Natural killer cell (primary cell): ENCODE measurements at regions not wholly inside any gene's neighbourhood (a gene's known extent, or its start where the extent isn't known, plus 50 kb on each side); places are given as distances from the start of the nearest gene placed in this dataset.

Experiments used
- ATAC-seq, 3 donors: fragments of 150-1000 bp in 2 of 3; fragments of 200-7000 bp in 1 of 3; cut with Tn5 transposase; 1 replicate in 1 of 3; 2 replicates in 2 of 3; pipeline ENCODE4 v1.10.0; 2021; ENCODE audit warnings: mild to moderate bottlenecking in 2 of 3, moderate library complexity in 2 of 3
- DNase-seq, 2 donors: peaks; one replicate each; pipeline versions ENCODE4 v3.0.0 to v3.0.0-alpha.2; 2013 to 2021; ENCODE audit warnings: mixed read lengths in 1 of 2
- H3K27ac ChIP-seq: one replicate; pipeline ENCODE4 v1.5.1; 2013; ENCODE audit warnings: mild to moderate bottlenecking, low read length
- H3K27me3 ChIP-seq: one replicate; pipeline ENCODE4 v1.6.1; 2013; ENCODE audit warnings: low read length; ENCODE audit not compliant: control insufficient read depth, insufficient read depth
- H3K36me3 ChIP-seq: one replicate; pipeline ENCODE4 v1.6.1; 2013; ENCODE audit warnings: low read length; ENCODE audit not compliant: control insufficient read depth, insufficient read depth
- H3K4me1 ChIP-seq: one replicate; pipeline ENCODE4 v1.6.1; 2013; ENCODE audit warnings: low read length; ENCODE audit not compliant: control insufficient read depth, insufficient read depth
- H3K4me3 ChIP-seq: one replicate; pipeline ENCODE4 v1.5.1; 2013; ENCODE audit warnings: low read length
- H3K9me3 ChIP-seq: one replicate; pipeline ENCODE4 v1.6.1; 2013; ENCODE audit warnings: low read length; ENCODE audit not compliant: control insufficient read depth, insufficient read depth
- H3K27ac Mint-ChIP-seq, 2 donors: one replicate each; pipeline ENCODE4 v1.8.0; 2022; ENCODE audit warnings: mild to moderate bottlenecking in 2 of 2, mixed read lengths in 2 of 2, moderate library complexity in 1 of 2
- H3K27me3 Mint-ChIP-seq, 2 donors: one replicate each; pipeline ENCODE4 v1.8.0; 2022; ENCODE audit warnings: low read depth in 2 of 2, mixed read lengths in 2 of 2
- H3K36me3 Mint-ChIP-seq: one replicate; pipeline ENCODE4 v1.8.0; 2022; ENCODE audit warnings: mixed read lengths
- H3K4me1 Mint-ChIP-seq, 2 donors: one replicate each; pipeline ENCODE4 v1.8.0; 2022; ENCODE audit warnings: mixed read lengths in 2 of 2
- H3K4me3 Mint-ChIP-seq: one replicate; pipeline ENCODE4 v1.8.0; 2022; ENCODE audit warnings: mild to moderate bottlenecking, moderate library complexity, mixed read lengths
- H3K9me3 Mint-ChIP-seq, 2 donors: one replicate each; pipeline ENCODE4 v1.8.0; 2022; ENCODE audit warnings: mixed read lengths in 2 of 2
- WGBS: methylation state at CpG from one replicate; pipeline ENCODE4 v1.1.7; 2013; ENCODE audit warnings: missing lambda C conversion rate; ENCODE audit not compliant: insufficient coverage; 5-methylcytosine and 5-hydroxymethylcytosine counted together
- intact Hi-C: fragments of 100-400 bp; cut with micrococcal nuclease; formaldehyde crosslinking; loops from one replicate; pipeline ENCODE4 v1.14.2; 2022
- TF ChIP-seq, protein P1 (sequence below): fragments of 200-600 bp; IDR thresholded peaks from one replicate; pipeline ENCODE4 v1.8.0; 2022; ENCODE audit warnings: antibody characterized with exemption

DNA sequence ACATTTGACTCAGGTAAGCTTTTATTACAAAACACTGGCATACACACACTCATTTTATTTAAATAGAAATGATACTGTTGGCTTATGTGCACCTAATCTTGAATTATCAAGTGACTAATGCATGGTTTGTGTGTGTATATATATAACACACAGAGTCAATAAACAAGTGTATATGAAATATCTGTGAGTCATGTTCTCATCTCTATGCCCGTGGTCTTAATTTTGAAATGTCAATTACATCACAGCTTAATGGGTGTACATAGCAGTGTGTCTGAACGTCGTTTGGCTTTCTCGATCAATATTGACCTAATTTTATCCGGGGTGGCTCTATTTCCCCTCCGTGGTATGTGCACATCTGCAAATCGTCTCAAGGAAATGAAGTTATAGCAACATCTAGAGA lies 104.0 kb upstream of the ZFP64 start:
- Mint-ChIP-seq H3K4me1 (no peaks in the 10 kb centered on the region), H3K9me3 (no peaks in the 10 kb centered on the region), H3K36me3 (no peaks in the 10 kb centered on the region), H3K27ac (no peak overlapping the region), H3K4me3 (no peak overlapping the region), H3K27me3 (peaks cover 8 to 17% of the 10 kb centered on the region in 2 donors)
- WGBS, result 74% methylated on average over 6 of the region's 7 CpGs
- H3K27me3 ChIP-seq, result no peaks in the 10 kb centered on the region
- H3K9me3 ChIP-seq, result no peaks in the 10 kb centered on the region
- no peaks in the 10 kb centered on the region for H3K4me1 ChIP-seq
- H3K27ac ChIP-seq, result no peak overlapping the region
- DNase-seq, result no peak
- H3K36me3 ChIP-seq, result no peaks in the 10 kb centered on the region
- intact Hi-C loops, result no loop called here
- ATAC-seq, result no peak
- TF ChIP-seq, protein P1, sequence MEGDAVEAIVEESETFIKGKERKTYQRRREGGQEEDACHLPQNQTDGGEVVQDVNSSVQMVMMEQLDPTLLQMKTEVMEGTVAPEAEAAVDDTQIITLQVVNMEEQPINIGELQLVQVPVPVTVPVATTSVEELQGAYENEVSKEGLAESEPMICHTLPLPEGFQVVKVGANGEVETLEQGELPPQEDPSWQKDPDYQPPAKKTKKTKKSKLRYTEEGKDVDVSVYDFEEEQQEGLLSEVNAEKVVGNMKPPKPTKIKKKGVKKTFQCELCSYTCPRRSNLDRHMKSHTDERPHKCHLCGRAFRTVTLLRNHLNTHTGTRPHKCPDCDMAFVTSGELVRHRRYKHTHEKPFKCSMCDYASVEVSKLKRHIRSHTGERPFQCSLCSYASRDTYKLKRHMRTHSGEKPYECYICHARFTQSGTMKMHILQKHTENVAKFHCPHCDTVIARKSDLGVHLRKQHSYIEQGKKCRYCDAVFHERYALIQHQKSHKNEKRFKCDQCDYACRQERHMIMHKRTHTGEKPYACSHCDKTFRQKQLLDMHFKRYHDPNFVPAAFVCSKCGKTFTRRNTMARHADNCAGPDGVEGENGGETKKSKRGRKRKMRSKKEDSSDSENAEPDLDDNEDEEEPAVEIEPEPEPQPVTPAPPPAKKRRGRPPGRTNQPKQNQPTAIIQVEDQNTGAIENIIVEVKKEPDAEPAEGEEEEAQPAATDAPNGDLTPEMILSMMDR, result no peak
- H3K4me3 ChIP-seq, result no peak overlapping the region

DNA sequence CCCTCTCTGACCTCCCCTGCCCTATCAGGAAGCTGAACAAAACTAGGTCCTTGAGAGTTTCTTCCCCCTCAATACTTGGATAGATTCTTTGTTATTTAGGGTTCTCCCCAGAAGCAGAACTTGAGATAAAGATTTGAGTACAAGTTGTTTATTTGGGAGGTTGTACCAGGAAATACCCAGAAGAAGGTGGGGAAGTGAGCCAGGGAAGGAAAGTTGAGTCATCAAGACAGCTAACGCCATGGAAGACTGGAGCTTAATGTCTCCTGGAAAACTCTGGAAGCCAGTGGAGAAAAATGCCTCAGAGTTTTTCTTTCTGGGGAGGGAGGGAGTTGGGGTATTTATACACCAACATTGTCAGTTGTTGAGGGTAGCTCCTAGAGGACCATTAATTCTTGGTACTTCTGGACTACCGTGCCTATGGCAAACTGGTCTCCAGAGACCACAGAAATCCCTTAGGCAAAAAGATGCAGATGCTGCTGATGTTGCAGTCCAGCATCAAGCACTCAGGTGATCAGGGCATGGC lies 102.6 kb upstream of the ZFP64 start:
- H3K36me3 ChIP-seq, result no peaks in the 10 kb centered on the region

DNA sequence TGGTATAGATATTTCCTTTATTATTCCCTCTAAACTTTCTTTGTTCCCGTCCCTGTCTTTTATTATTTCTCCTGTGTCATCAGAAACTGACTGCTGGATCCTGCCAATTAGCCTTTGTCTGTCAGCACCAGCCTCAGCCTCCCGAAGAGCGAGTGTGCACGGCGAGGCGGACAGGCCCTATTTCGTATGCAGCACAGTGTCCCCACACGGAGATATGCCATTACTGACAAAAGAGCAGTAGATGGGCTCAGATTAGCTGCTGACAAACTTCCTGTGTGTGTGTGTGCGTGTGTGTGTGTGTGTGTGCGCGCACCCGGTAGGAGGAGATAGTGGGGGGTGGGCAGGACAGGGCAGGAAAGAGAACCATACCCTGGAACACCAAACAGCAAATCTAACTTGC lies 99.5 kb upstream of the ZFP64 start:
- no peaks in the 10 kb centered on the region for H3K9me3 Mint-ChIP-seq

More for the DNA sequence above, 102.6 kb upstream of the ZFP64 start:
- Histone ChIP-seq H3K27ac (no peak overlapping the region), H3K4me1 (no peaks in the 10 kb centered on the region), H3K4me3 (no peak overlapping the region), H3K9me3 (no peaks in the 10 kb centered on the region), H3K27me3 (no peaks in the 10 kb centered on the region)
- H3K4me3 Mint-ChIP-seq, result no peak overlapping the region
- no peaks in the 10 kb centered on the region for H3K4me1 Mint-ChIP-seq
- WGBS, result 96% methylated on average over 2 of the region's 2 CpGs
- peaks cover 8 to 19% of the 10 kb centered on the region in 2 donors for H3K27me3 Mint-ChIP-seq
- DNase-seq, result no peak
- no peaks in the 10 kb centered on the region for H3K9me3 Mint-ChIP-seq
- no peak for ATAC-seq
- no peaks in the 10 kb centered on the region for H3K36me3 Mint-ChIP-seq
- no peak overlapping the region for H3K27ac Mint-ChIP-seq
- TF ChIP-seq, protein P1, result no peak
- intact Hi-C loops, result no loop called here

More for the DNA sequence above, 99.5 kb upstream of the ZFP64 start:
- Mint-ChIP-seq H3K4me1 (no peaks in the 10 kb centered on the region), H3K36me3 (no peaks in the 10 kb centered on the region), H3K27ac (no peak overlapping the region), H3K4me3 (no peak overlapping the region), H3K27me3 (peaks cover 19 to 24% of the 10 kb centered on the region in 2 donors)
- Histone ChIP-seq H3K36me3 (no peaks in the 10 kb centered on the region), H3K4me1 (no peaks in the 10 kb centered on the region), H3K9me3 (no peaks in the 10 kb centered on the region), H3K27ac (no peak overlapping the region), H3K4me3 (no peak overlapping the region), H3K27me3 (peaks cover 2% of the 10 kb centered on the region)
- WGBS, result 85% methylated on average over 8 of the region's 12 CpGs
- DNase-seq (no peak), ATAC-seq (no peak)
- intact Hi-C loops, result no loop called here
- TF ChIP-seq, protein P1, result no peak
